ENCODE measurements at regions not wholly inside any gene's neighbourhood (a gene's known extent, or its start where the extent isn't known, plus 50 kb on each side); places are given as distances from the start of the nearest gene placed in this dataset.

DNA sequence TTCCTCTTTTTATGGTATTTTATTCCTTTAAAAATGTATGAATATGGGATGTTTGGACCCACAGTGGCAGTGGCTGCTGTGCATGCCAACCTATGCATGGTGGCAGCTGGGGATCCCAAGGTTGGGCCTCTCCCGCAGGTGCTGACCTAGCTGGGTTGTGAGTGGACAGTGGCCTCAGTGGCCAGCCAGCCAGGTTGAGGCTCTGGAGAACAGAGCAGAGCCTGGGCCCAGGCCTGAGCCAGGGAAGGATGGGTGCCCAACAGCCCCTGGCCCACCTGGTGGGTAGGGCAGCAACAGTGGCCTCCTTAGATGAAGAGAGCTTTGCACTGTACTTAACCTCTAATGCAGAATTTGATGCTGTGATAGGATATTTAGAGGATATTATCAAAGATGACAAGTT lies 624.8 kb downstream of the CHSY3 start:
- TF ChIP-seq, protein P1, sequence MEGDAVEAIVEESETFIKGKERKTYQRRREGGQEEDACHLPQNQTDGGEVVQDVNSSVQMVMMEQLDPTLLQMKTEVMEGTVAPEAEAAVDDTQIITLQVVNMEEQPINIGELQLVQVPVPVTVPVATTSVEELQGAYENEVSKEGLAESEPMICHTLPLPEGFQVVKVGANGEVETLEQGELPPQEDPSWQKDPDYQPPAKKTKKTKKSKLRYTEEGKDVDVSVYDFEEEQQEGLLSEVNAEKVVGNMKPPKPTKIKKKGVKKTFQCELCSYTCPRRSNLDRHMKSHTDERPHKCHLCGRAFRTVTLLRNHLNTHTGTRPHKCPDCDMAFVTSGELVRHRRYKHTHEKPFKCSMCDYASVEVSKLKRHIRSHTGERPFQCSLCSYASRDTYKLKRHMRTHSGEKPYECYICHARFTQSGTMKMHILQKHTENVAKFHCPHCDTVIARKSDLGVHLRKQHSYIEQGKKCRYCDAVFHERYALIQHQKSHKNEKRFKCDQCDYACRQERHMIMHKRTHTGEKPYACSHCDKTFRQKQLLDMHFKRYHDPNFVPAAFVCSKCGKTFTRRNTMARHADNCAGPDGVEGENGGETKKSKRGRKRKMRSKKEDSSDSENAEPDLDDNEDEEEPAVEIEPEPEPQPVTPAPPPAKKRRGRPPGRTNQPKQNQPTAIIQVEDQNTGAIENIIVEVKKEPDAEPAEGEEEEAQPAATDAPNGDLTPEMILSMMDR (conservative IDR thresholded peaks at IDR 0.05; ENCODE audit: low read depth, low read length), result no peak
- no peak for DNase-seq (ENCODE audit: low read depth)
- H3K4me3 ChIP-seq (ENCODE audit: low read depth, low read length), result no peak overlapping the region

DNA sequence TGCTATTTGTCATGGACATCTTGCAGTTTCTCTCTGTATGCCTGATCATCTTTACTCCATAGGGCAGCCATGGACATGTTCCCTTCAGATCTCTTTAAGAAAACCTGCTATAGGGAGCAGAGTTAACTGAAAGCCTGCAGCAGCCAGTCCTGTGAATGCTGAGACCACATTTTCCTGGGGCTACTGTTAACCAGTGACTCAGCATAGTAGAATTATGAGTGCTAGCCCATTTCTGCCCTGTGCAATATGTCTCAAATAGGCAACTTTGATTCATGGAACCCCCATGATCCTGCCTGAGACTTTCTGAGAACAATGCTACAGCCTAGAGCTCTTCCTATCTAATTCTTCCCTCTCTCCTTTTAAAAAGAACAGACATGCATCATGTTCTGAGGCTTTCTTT lies 624.2 kb downstream of the CHSY3 start:
- no peak overlapping the region for H3K4me3 ChIP-seq (ENCODE audit: low read depth, low read length)
- DNase-seq (ENCODE audit: low read depth), result peak; percentile 80
- TF ChIP-seq, protein P1 (conservative IDR thresholded peaks at IDR 0.05; ENCODE audit: low read depth, low read length), result no peak

DNA sequence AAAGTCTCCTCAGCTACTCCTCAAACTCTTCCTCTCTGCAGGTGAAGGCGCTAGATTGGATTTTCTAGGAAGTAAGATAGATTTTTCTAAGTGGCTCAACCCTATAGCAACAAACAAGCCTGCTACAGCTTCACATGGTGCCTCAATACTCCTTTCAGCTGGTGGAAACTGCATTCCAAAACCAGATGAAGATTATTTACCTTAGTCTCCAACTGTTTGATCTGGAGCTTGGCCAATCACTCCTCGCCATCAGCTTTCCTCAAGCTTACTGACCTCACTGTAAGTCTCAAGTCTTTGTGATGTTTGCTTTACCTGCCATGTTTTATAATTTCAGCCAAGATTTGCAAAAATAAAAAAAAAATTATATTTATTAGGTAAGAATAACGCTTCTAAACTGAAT lies 622.4 kb downstream of the CHSY3 start:
- TF ChIP-seq, protein P1 (conservative IDR thresholded peaks at IDR 0.05; ENCODE audit: low read depth, low read length), result no peak
- no peak overlapping the region for H3K4me3 ChIP-seq (ENCODE audit: low read depth, low read length)
- peak; percentile 81 for DNase-seq (ENCODE audit: low read depth)

DNA sequence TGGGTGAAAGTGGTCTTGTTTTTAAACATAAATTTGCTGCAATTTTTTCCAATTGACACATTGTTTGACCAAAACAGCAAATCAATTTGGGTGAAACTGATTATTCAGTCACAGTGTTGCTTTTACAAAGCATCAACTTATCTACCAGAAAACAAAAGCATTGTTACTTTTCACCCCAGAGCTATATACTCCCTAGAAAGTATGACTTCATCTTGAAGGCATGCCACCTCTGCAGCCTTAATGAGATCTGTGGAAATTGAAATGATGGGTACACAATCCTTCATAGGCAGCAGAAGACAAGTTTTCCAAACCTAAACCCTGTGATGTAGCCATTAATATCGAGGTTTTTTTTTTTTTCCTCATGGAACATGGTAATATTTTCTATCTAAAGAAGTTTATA lies 615.9 kb downstream of the CHSY3 start:
- peak; percentile 53 for DNase-seq (ENCODE audit: low read depth)
- TF ChIP-seq, protein P1 (conservative IDR thresholded peaks at IDR 0.05; ENCODE audit: low read depth, low read length), result no peak
- no peak overlapping the region for H3K4me3 ChIP-seq (ENCODE audit: low read depth, low read length)

DNA sequence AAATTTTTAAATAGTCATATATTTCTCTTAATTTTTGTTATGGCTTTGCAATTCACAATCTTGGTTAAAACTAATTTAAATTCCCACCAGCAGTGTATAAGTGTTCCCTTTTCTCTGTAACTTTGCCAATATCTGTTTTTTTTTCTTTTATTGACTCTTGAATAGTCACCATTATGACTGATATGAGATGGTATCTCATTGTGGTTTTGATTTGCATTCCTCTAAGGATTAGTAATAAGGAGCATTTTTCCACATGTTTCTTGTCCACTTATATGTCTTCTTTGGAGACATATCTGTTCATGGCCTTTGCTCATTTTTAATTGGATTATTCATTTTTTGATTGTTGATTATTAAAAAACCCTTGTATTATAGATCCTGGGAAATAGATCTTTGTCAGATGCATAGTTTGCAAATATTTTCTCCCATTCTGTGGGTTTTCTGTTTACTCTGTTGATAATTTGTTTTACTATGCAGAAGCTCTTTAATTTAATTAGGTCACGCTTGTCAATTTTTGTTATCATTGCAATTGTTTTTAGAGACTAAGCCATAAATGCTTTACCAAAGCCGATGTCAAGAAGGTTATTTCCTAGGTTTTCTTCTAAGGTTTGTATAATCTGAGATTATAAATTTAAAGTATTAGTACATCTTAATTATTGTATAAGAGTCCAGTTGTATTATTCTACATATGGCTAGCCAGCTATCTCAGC lies 610.9 kb downstream of the CHSY3 start:
- no peak overlapping the region for H3K4me3 ChIP-seq (ENCODE audit: low read depth, low read length)
- peak; percentile 88 for DNase-seq (ENCODE audit: low read depth)
- TF ChIP-seq, protein P1 (conservative IDR thresholded peaks at IDR 0.05; ENCODE audit: low read depth, low read length), result no peak

DNA sequence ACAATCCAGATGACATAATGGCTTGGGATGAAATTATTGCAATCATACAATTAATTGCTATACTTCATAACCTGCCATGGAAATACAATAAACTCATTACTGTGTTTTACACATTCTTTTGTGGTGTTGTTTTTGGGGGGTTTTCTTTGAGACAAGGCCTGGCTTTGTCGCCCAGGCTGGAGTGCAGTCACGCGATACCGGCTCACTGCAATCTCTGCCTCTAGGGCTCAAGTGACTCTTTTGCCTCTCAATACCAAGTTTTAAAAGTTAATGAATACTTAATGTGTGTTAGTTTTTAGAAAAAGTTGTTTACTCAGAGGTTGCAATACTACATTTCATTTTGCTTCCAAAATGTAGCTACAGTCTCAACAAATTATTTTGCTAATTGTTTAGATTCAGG lies 598.4 kb downstream of the CHSY3 start:
- TF ChIP-seq, protein P1 (conservative IDR thresholded peaks at IDR 0.05; ENCODE audit: low read depth, low read length), result no peak
- no peak for DNase-seq (ENCODE audit: low read depth)
- H3K4me3 ChIP-seq (ENCODE audit: low read depth, low read length), result no peak overlapping the region
